ENCODE measurements at regions not wholly inside any gene's neighbourhood (a gene's known extent, or its start where the extent isn't known, plus 50 kb on each side); places are given as distances from the start of the nearest gene placed in this dataset.

GRCh38 chr4:10942156-10942555 lies 257.6 kb upstream of the CLNK start:
- Mint-ChIP-seq H3K4me3 (ENCODE audit: unreplicated experiment) (no peak overlapping the region), H3K4me1 (ENCODE audit: low read depth, unreplicated experiment) (peaks cover 5% of the 10 kb centered on the region), H3K27me3 (ENCODE audit: insufficient read depth, unreplicated experiment) (no peaks in the 10 kb centered on the region), H3K27ac (ENCODE audit: unreplicated experiment) (no peak overlapping the region), H3K36me3 (ENCODE audit: insufficient read depth, unreplicated experiment) (no peaks in the 10 kb centered on the region), H3K9me3 (ENCODE audit: unreplicated experiment) (peaks cover 40% of the 10 kb centered on the region)
- Histone ChIP-seq H3K4me1 (no peaks in the 10 kb centered on the region), H3K9me3 (peaks cover 5% of the 10 kb centered on the region), H3K27me3 (replicated peaks; ENCODE audit: control insufficient read depth, insufficient read depth, low read length) (no peaks in the 10 kb centered on the region), H3K36me3 (ENCODE audit: control insufficient read depth, insufficient read depth, low read length) (no peaks in the 10 kb centered on the region), H3K4me3 (ENCODE audit: low read depth, low read length) (no peak overlapping the region)
- CTCF ChIA-PET: no interaction called here
- BruUV-seq (replicated peaks): no TSS peak
- POLR2A ChIA-PET: no interaction called here
- no peak for TF ChIP-seq CTCF (IDR thresholded peaks at IDR 0.05; ENCODE audit: insufficient read depth in 1 of 2, low read depth in 1 of 2, low read length in 1 of 2, severe bottlenecking in 1 of 2, unreplicated experiment in 1 of 2)
- no peak for DNase-seq
- intact Hi-C loops (cut with micrococcal nuclease; ENCODE audit: unreplicated experiment): no loop called here

- H3K36me3 Mint-ChIP-seq (ENCODE audit: insufficient read depth, unreplicated experiment): no peaks in the 10 kb centered on the region
- H3K4me3 Mint-ChIP-seq (ENCODE audit: unreplicated experiment): no peak overlapping the region
- H3K27me3 Mint-ChIP-seq (ENCODE audit: insufficient read depth, unreplicated experiment): no peaks in the 10 kb centered on the region
- no peak overlapping the region for H3K27ac Mint-ChIP-seq (ENCODE audit: unreplicated experiment)
- no peaks in the 10 kb centered on the region for H3K4me1 ChIP-seq
- H3K4me1 Mint-ChIP-seq (ENCODE audit: low read depth, unreplicated experiment): no peaks in the 10 kb centered on the region
- no TSS peak for BruUV-seq (replicated peaks)
- intact Hi-C loops (cut with micrococcal nuclease; ENCODE audit: unreplicated experiment): no loop called here
- no peaks in the 10 kb centered on the region for H3K9me3 ChIP-seq
- DNase-seq: no peak
- peaks cover 16% of the 10 kb centered on the region for H3K9me3 Mint-ChIP-seq (ENCODE audit: unreplicated experiment)
- H3K36me3 ChIP-seq (ENCODE audit: control insufficient read depth, insufficient read depth, low read length): no peaks in the 10 kb centered on the region
- H3K4me3 ChIP-seq (ENCODE audit: low read depth, low read length): no peak overlapping the region
- no peak for TF ChIP-seq CTCF (IDR thresholded peaks at IDR 0.05; ENCODE audit: insufficient read depth in 1 of 2, low read depth in 1 of 2, low read length in 1 of 2, severe bottlenecking in 1 of 2, unreplicated experiment in 1 of 2)
- ChIA-PET POLR2A (no interaction called here), CTCF (no interaction called here)
- H3K27me3 ChIP-seq (replicated peaks; ENCODE audit: control insufficient read depth, insufficient read depth, low read length): no peaks in the 10 kb centered on the region
These were observed 245.2 kb upstream of the CLNK start for GRCh38 chr4:10929818-10930217.

- no peak for DNase-seq
- no peaks in the 10 kb centered on the region for H3K36me3 ChIP-seq (ENCODE audit: control insufficient read depth, insufficient read depth, low read length)
- intact Hi-C loops (cut with micrococcal nuclease; ENCODE audit: unreplicated experiment): no loop called here
- Mint-ChIP-seq H3K27ac (ENCODE audit: unreplicated experiment) (no peak overlapping the region), H3K36me3 (ENCODE audit: insufficient read depth, unreplicated experiment) (no peaks in the 10 kb centered on the region), H3K4me3 (ENCODE audit: unreplicated experiment) (no peak overlapping the region), H3K27me3 (ENCODE audit: insufficient read depth, unreplicated experiment) (no peaks in the 10 kb centered on the region), H3K4me1 (ENCODE audit: low read depth, unreplicated experiment) (no peaks in the 10 kb centered on the region), H3K9me3 (ENCODE audit: unreplicated experiment) (peaks cover 9% of the 10 kb centered on the region)
- H3K4me1 ChIP-seq: no peaks in the 10 kb centered on the region
- no peak for TF ChIP-seq CTCF (IDR thresholded peaks at IDR 0.05; ENCODE audit: insufficient read depth in 1 of 2, low read depth in 1 of 2, low read length in 1 of 2, severe bottlenecking in 1 of 2, unreplicated experiment in 1 of 2)
- no TSS peak for BruUV-seq (replicated peaks)
- CTCF ChIA-PET: no interaction called here
- H3K4me3 ChIP-seq (ENCODE audit: low read depth, low read length): no peak overlapping the region
- H3K9me3 ChIP-seq: no peaks in the 10 kb centered on the region
- no peaks in the 10 kb centered on the region for H3K27me3 ChIP-seq (replicated peaks; ENCODE audit: control insufficient read depth, insufficient read depth, low read length)
- POLR2A ChIA-PET: no interaction called here
These were observed 241.4 kb upstream of the CLNK start for GRCh38 chr4:10925996-10926395.
